ENCODE measurements at regions not wholly inside any gene's neighbourhood (a gene's known extent, or its start where the extent isn't known, plus 50 kb on each side); places are given as distances from the start of the nearest gene placed in this dataset.

DNA sequence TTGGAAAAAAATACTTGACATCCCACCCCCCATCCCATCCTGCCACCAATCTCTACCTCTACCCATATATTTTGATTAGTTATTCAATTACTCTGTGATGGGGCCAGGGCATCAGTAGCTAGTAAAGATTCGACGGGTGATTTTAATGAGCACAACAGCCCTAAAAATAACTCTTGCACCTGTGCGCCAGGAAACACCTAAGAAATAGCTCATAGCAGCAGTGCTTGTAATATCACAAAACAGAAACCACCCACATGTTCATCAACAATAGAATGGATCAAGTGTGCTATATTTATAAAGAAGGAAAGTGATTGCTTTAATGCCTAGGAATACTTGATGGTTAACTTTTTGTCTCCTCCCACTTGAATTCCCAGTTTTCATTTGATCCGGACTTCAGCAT is 225.6 kb upstream of the LCORL start:
- TF ChIP-seq, protein P1, sequence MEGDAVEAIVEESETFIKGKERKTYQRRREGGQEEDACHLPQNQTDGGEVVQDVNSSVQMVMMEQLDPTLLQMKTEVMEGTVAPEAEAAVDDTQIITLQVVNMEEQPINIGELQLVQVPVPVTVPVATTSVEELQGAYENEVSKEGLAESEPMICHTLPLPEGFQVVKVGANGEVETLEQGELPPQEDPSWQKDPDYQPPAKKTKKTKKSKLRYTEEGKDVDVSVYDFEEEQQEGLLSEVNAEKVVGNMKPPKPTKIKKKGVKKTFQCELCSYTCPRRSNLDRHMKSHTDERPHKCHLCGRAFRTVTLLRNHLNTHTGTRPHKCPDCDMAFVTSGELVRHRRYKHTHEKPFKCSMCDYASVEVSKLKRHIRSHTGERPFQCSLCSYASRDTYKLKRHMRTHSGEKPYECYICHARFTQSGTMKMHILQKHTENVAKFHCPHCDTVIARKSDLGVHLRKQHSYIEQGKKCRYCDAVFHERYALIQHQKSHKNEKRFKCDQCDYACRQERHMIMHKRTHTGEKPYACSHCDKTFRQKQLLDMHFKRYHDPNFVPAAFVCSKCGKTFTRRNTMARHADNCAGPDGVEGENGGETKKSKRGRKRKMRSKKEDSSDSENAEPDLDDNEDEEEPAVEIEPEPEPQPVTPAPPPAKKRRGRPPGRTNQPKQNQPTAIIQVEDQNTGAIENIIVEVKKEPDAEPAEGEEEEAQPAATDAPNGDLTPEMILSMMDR (IDR thresholded peaks at IDR 0.05) = no peak
- TF ChIP-seq POLR2A (IDR thresholded peaks at IDR 0.05) = no peak

Measured in testis (tissue), 2 donors.